ENCODE measurements at regions not wholly inside any gene's neighbourhood (a gene's known extent, or its start where the extent isn't known, plus 50 kb on each side); places are given as distances from the start of the nearest gene placed in this dataset.
"Not testable (repeated sequence)": the region's sequence is repeated elsewhere in the genome, so short reads cannot be mapped to it uniquely, and the experiment has no call there.

DNA sequence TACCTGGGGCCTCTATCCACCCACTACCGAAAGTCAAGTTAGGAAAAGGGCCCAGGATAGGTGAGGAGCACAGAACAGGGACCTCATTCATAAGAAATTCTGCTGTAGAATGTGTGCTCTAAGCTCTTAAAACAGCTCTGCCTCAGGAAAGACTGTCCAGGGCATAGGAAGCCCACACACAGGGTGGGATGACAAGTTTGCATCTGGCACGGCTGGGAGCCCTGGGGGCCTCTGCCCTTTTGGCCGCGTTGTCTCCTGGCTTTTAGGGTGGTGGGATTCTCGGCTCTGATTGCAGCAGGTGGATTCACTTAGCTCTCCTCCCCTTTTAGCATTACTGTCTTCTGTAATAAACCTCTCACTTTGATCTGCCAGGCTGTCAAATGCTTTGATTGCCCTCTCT, 389.5 kb upstream of the ZNF337 start:
- H3K36me3 Mint-ChIP-seq; H3K4me3 Mint-ChIP-seq; H3K27ac Mint-ChIP-seq; H3K4me1 Mint-ChIP-seq; DNase-seq (ENCODE audit: low spot score in 2 of 2); H3K9me3 Mint-ChIP-seq; ATAC-seq: not testable (repeated sequence)

DNA sequence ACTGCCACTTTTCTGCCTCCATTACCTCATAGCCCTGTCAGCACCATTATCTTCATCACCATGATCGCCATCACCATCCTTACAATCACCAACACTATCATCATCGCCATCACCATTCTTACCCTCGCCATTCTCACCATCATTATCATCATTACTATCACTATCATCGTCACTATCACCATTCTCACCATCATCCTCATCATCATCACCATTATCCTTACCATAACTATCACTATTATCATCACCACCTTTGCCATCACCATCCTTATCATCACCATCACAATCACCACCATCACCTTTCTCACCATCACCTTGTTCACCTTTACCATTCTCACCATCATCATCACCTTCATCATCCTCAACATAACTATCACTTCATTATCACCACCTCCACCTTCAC, 377.3 kb upstream of the ZNF337 start:
- H3K9me3 Mint-ChIP-seq; H3K4me1 Mint-ChIP-seq; H3K36me3 Mint-ChIP-seq; H3K27ac Mint-ChIP-seq; H3K4me3 Mint-ChIP-seq; ATAC-seq; DNase-seq (ENCODE audit: low spot score in 2 of 2): not testable (repeated sequence)

DNA sequence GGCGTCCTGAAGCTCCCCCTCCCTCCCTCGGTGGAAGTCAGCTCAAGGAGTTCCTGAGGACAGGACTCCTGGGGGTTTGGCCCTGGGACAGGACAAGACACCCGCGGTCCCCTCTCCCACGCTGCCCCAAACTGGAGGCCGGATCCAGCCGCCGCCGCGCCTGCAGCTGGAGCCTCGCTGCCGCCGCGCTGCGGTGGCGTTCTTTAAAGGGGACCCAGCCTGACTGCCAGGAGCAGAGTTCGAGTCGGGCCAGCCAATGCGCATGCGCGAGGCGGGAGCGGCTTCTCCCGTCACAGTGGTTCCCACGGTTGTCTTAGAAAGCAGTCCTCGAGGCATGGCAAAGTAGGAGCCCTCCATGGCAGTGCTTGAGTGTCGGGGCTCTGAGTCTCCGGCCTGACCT, 362.7 kb upstream of the ZNF337 start:
- H3K27ac Mint-ChIP-seq; H3K4me3 Mint-ChIP-seq; DNase-seq (ENCODE audit: low spot score in 2 of 2); H3K4me1 Mint-ChIP-seq; H3K9me3 Mint-ChIP-seq; ATAC-seq; H3K36me3 Mint-ChIP-seq: not testable (repeated sequence)

DNA sequence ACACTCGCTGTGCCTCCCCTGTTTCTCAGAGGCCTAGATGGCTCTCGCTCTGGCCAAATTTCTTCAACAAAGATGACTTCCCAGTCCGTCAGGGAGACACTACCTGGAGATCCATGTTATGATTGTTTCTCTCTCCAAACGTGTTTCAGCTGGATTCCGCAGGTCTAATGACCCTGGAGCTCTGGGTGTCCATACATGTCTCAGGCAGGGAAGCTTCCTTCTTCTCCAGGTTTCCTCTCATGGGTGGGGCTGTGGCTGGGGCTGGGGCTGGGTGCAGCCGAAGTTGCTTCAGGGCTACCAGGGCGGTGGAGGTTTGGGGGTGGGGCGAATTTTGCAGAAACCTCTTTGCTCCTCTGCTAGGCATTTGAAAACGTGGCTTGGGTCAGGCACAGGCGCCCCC, 361.8 kb upstream of the ZNF337 start:
- DNase-seq (ENCODE audit: low spot score in 2 of 2); H3K36me3 Mint-ChIP-seq; H3K27ac Mint-ChIP-seq; H3K9me3 Mint-ChIP-seq; H3K4me1 Mint-ChIP-seq; ATAC-seq; H3K4me3 Mint-ChIP-seq: not testable (repeated sequence)

DNA sequence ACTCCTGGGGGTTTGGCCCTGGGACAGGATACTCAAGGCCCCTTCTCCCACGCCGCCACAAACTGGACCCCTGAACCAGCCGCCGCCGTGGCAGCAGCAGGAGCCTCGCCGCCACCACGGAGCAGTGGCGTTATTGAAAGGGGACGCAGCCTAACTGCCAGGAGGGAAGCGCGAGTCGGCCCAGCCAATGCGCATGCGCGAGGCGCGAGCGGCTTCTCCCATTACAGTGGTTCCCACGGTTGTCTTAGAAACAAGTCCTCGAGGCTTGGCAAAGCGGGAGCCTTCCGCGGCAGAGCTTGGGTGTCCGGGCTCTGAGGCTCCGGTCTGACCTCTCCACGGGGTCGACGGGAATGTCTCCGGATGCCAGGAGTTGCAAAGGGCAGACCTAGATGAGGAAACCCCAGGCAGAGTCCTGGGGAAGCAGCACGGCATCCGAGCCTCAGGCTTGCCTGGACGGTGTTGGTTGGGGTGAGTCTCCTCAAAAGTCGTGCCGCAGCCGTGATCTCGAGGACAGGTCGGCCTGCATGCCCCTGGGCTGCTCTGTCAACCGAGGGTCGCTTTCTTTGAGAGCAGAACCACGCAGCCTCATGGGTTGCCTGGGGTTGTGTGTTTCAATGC, 360.6 kb upstream of the ZNF337 start:
- H3K9me3 Mint-ChIP-seq; ATAC-seq; H3K4me3 Mint-ChIP-seq; H3K36me3 Mint-ChIP-seq; DNase-seq (ENCODE audit: low spot score in 2 of 2); H3K27ac Mint-ChIP-seq; H3K4me1 Mint-ChIP-seq: not testable (repeated sequence)

DNA sequence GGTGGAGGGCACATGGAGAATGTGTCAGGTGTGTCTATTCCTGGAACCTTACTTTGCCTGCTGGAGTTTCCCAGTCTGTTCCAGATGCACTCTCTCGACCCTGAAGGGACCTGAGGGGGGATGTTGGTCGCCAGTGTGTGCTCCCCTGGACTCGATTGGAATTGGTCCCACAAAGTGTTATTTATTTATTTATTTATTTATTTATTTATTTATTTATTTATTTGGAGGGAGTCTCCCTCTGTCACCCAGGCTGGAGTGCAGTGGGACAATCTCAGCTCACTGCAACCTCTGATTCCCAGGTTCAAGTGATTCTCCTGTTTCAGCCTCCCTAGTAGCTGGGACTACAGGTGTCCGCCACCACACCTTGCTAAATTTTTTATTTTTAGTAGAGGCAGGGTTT, 329.1 kb upstream of the ZNF337 start:
- not testable (repeated sequence) for H3K9me3 Mint-ChIP-seq; H3K4me3 Mint-ChIP-seq; DNase-seq (ENCODE audit: low spot score in 2 of 2); ATAC-seq; H3K36me3 Mint-ChIP-seq; H3K4me1 Mint-ChIP-seq; H3K27ac Mint-ChIP-seq

DNA sequence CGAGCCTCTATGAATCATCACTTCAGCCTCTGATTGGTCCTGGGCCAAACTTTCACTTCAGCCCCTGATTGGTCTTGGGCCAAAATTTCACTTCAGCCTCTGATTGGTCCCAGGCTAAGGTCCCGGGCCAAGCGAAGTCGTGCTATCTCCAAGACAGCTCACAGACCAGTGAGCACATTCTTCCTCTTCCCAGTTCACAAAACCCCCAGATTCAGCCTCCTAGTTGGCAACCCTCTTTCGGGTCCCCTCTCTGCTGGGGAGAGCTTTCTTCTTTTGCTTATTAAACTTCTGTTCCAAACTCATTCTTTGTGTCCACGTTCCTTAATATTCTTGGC, 314.3 kb upstream of the ZNF337 start:
- H3K36me3 Mint-ChIP-seq; ATAC-seq; DNase-seq (ENCODE audit: low spot score in 2 of 2); H3K9me3 Mint-ChIP-seq; H3K4me1 Mint-ChIP-seq; H3K4me3 Mint-ChIP-seq; H3K27ac Mint-ChIP-seq: not testable (repeated sequence)

DNA sequence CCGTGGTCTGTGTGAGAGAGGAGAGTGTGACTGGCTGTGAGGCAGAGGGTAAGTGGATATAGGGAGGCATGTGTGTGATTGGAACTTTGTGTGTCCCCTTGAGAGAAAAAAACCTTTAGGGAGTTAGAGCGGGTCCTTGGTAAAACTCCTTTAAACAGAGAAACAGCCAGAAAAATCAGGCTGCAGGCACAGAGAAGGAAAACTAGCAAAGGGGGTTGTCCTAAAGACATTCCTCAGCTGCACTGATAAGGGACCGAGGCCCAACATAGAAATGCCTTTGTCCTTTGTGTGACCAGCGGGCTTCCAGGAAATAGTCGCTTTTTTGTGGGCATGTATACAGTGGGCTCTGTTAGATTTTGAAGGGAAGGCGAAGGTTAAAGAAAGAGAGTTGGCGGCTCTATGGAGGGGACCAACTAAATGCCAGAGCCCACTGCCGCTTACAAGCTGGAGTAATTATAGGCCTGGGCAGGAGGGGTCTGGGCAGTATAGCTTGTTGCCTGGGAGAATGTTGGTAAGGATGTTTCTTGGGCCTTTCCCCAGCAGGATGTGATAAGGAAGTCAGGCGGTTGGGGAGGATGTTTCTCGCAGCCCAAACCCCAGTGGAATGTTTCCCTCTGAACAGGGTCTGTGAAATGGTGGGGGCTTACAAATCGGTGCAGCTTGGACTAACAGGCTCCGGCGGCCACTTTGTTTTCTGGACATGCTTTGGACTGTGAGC, 313.7 kb upstream of the ZNF337 start:
- peak overlapping the region; percentile 60 for H3K27ac Mint-ChIP-seq
- H3K4me1 Mint-ChIP-seq; ATAC-seq; DNase-seq (ENCODE audit: low spot score in 2 of 2); H3K36me3 Mint-ChIP-seq; H3K9me3 Mint-ChIP-seq: not testable (repeated sequence)
- H3K4me3 Mint-ChIP-seq, result peak overlapping the region; percentile 81

DNA sequence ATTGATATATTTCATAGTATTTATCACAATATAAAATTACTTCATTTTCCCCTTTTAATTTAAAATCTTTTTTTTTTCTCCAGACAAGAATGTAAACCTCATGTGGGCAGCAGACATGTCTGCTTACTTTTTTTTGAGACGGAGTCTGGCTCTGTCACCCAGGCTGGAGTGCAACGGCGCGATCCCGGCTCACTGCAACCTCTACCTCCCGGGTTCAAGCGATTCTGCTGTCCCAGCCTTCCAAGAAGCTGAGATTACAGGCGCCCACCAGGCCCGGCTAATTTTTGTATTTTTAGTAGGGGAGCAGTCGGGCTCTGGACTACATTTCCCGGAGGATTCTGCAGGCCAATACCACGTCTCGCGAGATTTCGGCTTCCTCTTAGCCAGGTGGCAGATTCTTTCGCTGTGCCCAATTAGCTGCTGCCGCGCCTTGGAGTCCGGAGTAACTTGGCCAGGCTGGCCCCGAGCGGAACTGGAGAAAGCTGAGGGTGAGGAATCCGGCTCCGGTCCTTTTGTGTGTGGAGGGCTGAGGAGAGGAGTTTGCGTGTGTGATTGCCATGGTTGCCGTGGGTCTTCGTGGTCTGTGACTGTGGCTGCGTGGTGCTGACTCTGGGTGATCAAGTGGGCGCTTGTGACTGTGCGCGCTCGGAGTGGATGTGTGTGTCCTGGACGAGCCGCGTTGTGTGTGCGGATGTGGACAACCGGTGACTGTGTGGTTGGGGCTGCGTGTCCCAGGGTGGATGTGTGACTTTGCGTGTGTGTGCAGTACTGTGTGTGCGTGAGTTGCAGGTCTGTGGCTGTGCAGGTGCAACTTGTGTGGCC, 313.0 kb upstream of the ZNF337 start:
- H3K4me1 Mint-ChIP-seq, H3K36me3 Mint-ChIP-seq, ATAC-seq, H3K9me3 Mint-ChIP-seq: not testable (repeated sequence)
- DNase-seq (ENCODE audit: low spot score in 2 of 2), result peak in 1 of 2 donors; percentile 72
- H3K4me3 Mint-ChIP-seq, result peak overlapping the region; percentile 81
- H3K27ac Mint-ChIP-seq, result peak overlapping the region; percentile 60

DNA sequence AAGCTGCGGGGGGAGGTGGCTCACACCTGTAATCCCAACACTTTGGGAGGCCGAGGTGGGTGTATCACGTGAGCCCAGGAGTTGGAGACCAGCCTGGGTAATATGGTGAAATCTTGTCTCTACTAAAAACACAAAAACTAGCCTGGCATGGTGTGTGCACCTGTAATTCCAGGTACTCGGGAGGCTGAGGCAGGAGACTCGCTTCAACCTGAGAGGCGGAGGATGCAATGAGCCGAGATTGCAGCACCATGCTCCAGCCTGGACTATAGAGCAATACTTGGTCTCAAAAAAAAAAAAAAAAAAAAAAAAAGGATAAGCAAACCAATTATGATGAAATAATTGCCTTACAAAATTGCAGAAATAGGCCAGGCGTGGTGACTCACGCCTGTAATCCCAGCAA, 311.4 kb upstream of the ZNF337 start:
- H3K36me3 Mint-ChIP-seq; ATAC-seq; H3K9me3 Mint-ChIP-seq; H3K27ac Mint-ChIP-seq; DNase-seq (ENCODE audit: low spot score in 2 of 2); H3K4me3 Mint-ChIP-seq; H3K4me1 Mint-ChIP-seq: not testable (repeated sequence)

DNA sequence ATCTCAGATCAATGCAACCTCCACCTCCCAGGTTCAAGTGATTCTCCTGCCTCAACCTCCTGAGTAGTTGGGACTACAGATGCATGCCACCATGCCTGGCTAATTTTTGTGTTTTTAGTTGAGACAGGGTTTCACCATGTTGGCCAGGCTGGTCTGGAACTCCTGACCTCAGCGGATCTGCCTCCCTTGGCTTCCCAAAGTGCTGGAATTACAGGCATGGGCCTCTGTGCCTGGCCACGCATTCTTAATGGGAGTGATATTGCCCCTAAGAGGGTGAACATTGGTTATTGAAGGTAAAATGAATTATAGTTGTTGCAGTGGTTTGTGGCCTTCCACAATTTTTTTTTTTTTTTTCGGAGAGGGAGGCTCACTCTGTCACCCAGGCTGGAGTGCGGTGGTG, 309.5 kb upstream of the ZNF337 start:
- H3K4me3 Mint-ChIP-seq; H3K36me3 Mint-ChIP-seq; H3K9me3 Mint-ChIP-seq; H3K27ac Mint-ChIP-seq; H3K4me1 Mint-ChIP-seq; DNase-seq (ENCODE audit: low spot score in 2 of 2); ATAC-seq: not testable (repeated sequence)

DNA sequence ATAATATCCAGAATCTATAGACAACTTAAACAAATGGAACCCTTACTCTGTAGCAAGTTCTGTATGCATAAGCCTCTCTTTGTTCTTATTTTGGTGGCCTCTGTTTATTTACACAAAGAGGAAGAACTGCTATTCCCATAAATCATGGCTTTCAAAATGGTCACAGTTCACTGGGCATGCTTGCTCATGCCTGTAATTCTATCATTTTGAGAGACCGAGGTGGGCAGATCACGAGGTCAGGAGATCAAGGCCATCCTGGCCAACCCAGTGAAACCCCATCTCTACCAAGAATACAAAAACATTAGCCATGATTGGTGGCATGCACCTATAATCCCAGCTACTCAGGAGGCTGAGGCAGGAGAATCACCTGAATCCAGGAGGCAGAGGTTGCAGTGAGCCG, 307.3 kb upstream of the ZNF337 start:
- not testable (repeated sequence) for H3K9me3 Mint-ChIP-seq; H3K4me1 Mint-ChIP-seq; DNase-seq (ENCODE audit: low spot score in 2 of 2); H3K36me3 Mint-ChIP-seq; H3K27ac Mint-ChIP-seq; H3K4me3 Mint-ChIP-seq; ATAC-seq

DNA sequence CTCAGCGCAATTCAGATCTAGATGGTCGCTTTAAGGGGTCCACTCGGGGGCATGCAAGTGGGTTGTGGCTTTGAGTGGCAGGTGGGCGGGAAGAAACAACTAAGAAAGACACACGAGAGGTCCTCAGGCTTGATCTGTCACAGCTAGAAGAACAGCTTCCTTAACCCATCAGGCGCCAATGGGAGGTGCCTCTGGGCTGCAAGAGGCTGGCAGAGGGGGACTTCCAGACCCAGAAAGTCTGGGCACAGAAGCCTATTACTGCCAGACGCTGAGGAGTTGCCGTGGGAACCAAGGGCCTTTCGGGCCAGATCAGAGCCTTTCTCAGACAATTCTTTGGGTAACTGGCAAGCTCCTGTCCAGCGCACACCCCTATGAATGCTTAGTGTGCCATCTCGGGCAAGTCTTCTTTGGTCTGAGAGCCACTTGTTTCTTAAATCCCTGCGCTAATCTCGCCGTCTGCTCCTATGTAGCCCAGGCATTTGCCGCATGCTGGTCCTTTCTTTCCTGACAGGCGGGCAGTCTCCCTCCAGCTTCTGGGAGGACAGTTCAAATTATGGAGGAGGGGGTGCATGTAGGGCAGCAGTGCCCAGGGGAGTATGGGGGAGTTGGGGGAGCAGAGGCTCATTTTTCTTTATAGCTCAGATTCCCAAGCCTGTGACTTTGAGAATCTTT, 300.9 kb upstream of the ZNF337 start:
- ATAC-seq; H3K4me3 Mint-ChIP-seq; H3K9me3 Mint-ChIP-seq; DNase-seq (ENCODE audit: low spot score in 2 of 2); H3K4me1 Mint-ChIP-seq; H3K27ac Mint-ChIP-seq; H3K36me3 Mint-ChIP-seq: not testable (repeated sequence)

DNA sequence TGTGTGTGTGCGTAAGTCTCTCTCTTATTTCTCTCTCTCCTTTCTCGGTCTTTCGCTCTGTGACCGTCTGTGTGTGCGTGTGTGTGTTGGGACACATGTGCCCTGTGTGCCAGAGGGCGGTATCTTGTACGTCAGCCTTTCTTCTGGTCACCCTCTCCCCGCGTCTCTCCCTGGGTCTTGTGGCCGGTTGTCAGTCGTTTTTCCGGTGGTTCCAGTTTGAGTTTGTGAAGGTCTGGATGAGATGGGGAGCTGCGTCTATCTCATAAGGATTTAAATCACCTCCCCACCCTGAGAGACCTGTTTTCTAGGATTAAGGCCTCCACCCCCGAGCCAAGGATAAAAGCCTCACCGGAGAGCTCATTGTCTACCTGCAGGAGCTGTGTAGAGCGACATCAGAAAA, 295.5 kb upstream of the ZNF337 start:
- DNase-seq (ENCODE audit: low spot score in 2 of 2), result no peak

DNA sequence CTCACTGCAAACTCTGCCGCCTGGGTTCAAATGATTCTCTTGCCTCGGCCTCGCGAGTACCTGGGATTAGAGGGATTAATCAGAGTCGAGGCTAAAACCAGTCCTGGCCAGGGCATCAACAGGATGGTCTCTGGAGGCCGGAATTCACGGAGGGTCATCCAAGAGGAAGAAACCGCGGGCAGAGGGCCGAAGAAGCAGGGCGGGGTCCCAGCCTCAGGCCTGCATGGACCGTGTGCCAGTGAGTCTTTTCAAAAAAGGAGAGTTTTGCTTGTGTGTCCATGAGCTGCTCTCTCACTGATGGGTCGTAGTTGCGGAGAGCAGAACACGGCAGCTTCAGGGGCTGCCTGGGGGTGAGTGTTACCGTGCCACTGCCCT, 295.1 kb upstream of the ZNF337 start:
- Mint-ChIP-seq H3K4me3 (no peak overlapping the region), H3K4me1 (peaks cover 12% of the 10 kb centered on the region)

More for the DNA sequence above, 295.5 kb upstream of the ZNF337 start:
- no peak for ATAC-seq
- Mint-ChIP-seq H3K27ac (no peak overlapping the region), H3K36me3 (peaks cover 4% of the 10 kb centered on the region), H3K4me3 (no peak overlapping the region), H3K9me3 (no peaks in the 10 kb centered on the region), H3K4me1 (peaks cover 9% of the 10 kb centered on the region)

More for the DNA sequence above, 295.1 kb upstream of the ZNF337 start:
- Mint-ChIP-seq H3K9me3 (no peaks in the 10 kb centered on the region), H3K27ac (no peak overlapping the region), H3K36me3 (peaks cover 7% of the 10 kb centered on the region)
- no peak for ATAC-seq
- DNase-seq (ENCODE audit: low spot score in 2 of 2), result no peak
